OCI-LY3 (cell line): ENCODE measurements at regions not wholly inside any gene's neighbourhood (a gene's known extent, or its start where the extent isn't known, plus 50 kb on each side); places are given as distances from the start of the nearest gene placed in this dataset.
"Not testable (repeated sequence)": the region's sequence is repeated elsewhere in the genome, so short reads cannot be mapped to it uniquely, and the experiment has no call there.

Experiments
- EZH2phosphoT487 ChIP-seq: fragments of 200-600 bp; shearing (Covaris generic); IDR thresholded peaks from 2 replicates; pipeline ENCODE4 v1.6.1; 2018; ENCODE audit warnings: antibody characterized with exemption, mixed run types, low read depth
- TF ChIP-seq, protein P1 (sequence below): fragments of 200-600, 300-600 bp; sonication (generic); IDR thresholded peaks from 2 replicates; pipeline ENCODE4 v1.5.1; 2014; ENCODE audit warnings: antibody characterized with exemption, low read length, low read depth

DNA sequence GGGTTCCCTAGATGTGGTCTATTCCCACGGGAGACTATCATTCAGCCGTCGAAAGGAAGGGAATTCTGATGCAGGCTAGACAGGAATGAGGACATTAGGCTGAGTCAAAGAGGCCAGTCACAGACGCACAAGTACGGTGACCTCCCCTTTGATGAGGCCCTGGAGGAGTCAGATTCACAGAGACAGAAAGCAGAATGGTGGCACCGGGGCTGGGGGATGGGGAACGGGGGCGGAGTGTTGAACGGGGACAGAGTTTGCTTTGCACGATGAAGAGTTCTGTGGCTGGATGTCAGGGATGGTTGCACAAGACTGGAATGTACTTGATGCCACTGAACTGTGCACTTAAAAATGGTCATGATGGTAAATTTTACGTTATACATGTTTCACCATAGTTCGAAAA, 3983.1 kb upstream of the TPTE start:
- TF ChIP-seq, protein P1, sequence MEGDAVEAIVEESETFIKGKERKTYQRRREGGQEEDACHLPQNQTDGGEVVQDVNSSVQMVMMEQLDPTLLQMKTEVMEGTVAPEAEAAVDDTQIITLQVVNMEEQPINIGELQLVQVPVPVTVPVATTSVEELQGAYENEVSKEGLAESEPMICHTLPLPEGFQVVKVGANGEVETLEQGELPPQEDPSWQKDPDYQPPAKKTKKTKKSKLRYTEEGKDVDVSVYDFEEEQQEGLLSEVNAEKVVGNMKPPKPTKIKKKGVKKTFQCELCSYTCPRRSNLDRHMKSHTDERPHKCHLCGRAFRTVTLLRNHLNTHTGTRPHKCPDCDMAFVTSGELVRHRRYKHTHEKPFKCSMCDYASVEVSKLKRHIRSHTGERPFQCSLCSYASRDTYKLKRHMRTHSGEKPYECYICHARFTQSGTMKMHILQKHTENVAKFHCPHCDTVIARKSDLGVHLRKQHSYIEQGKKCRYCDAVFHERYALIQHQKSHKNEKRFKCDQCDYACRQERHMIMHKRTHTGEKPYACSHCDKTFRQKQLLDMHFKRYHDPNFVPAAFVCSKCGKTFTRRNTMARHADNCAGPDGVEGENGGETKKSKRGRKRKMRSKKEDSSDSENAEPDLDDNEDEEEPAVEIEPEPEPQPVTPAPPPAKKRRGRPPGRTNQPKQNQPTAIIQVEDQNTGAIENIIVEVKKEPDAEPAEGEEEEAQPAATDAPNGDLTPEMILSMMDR = not testable (repeated sequence)
- TF ChIP-seq EZH2phosphoT487 = not testable (repeated sequence)
